CD14-positive monocyte (primary cell): ENCODE measurements at regions not wholly inside any gene's neighbourhood (a gene's known extent, or its start where the extent isn't known, plus 50 kb on each side); places are given as distances from the start of the nearest gene placed in this dataset.

Source experiments
- DNase-seq, 3 donors: peaks; one replicate each; pipeline ENCODE4 v3.0.0-alpha.2; 2011 to 2022
- H2AFZ ChIP-seq: 2 replicates; pipeline ENCODE4 v1.6.0; 2012; ENCODE audit warnings: mild to moderate bottlenecking, low read depth, low read length, inconsistent platforms; ENCODE audit not compliant: insufficient read depth, poor library complexity, severe bottlenecking
- H3K27ac ChIP-seq, 2 donors: 1 replicate in 1 of 2; 2 replicates in 1 of 2; pipeline ENCODE4 v1.5.1; 2012 to 2013; ENCODE audit warnings: low read length in 2 of 2, control low read depth in 1 of 2, inconsistent platforms in 1 of 2, low read depth in 1 of 2, mild to moderate bottlenecking in 1 of 2
- H3K27me3 ChIP-seq, 2 donors: one replicate each; pipeline versions ENCODE4 v1.6.0 to v1.6.1; 2011 to 2013; ENCODE audit warnings: low read length in 2 of 2; ENCODE audit not compliant: control insufficient read depth in 2 of 2, insufficient read depth in 2 of 2
- H3K36me3 ChIP-seq, 2 donors: replicated peaks in 1 of 2; 1 replicate in 1 of 2; 2 replicates in 1 of 2; pipeline versions ENCODE4 v1.5.1 to v1.6.1; 2012 to 2013; ENCODE audit warnings: low read length in 2 of 2, control low read depth in 1 of 2, inconsistent platforms in 1 of 2, mild to moderate bottlenecking in 1 of 2; ENCODE audit not compliant: insufficient read depth in 2 of 2, control insufficient read depth in 1 of 2
- H3K4me1 ChIP-seq, 2 donors: 1 replicate in 1 of 2; 2 replicates in 1 of 2; pipeline versions ENCODE4 v1.5.1 to v1.6.1; 2012 to 2013; ENCODE audit warnings: low read length in 2 of 2, control low read depth in 1 of 2, inconsistent platforms in 1 of 2, mild to moderate bottlenecking in 1 of 2, moderate library complexity in 1 of 2; ENCODE audit not compliant: insufficient read depth in 2 of 2, control insufficient read depth in 1 of 2
- H3K4me2 ChIP-seq: replicated peaks from 2 replicates; pipeline ENCODE3; 2012; ENCODE audit warnings: low read length, moderate library complexity, mild to moderate bottlenecking; ENCODE audit not compliant: poor library complexity, severe bottlenecking; ENCODE audit errors: extremely low read depth
- H3K4me3 ChIP-seq, 3 experiments: fragments of 200-600 bp in 1 of 3; sonication (generic) in 1 of 3; replicated peaks in 1 of 3; 1 replicate in 2 of 3; 2 replicates in 1 of 3; pipeline ENCODE4 v1.5.1; 2011 to 2013; ENCODE audit warnings: low read length in 3 of 3, mild to moderate bottlenecking in 3 of 3, control low read depth in 2 of 3, low read depth in 2 of 3, inconsistent platforms in 1 of 3, moderate library complexity in 1 of 3
- H3K79me2 ChIP-seq: 2 replicates; pipeline ENCODE4 v1.6.0; 2012; ENCODE audit warnings: mild to moderate bottlenecking, control low read depth, inconsistent platforms, low read length, moderate library complexity; ENCODE audit not compliant: insufficient read depth
- H3K9ac ChIP-seq: 2 replicates; pipeline ENCODE4 v1.6.0; 2017; ENCODE audit warnings: low read length, mild to moderate bottlenecking; ENCODE audit not compliant: insufficient read depth, poor library complexity, severe bottlenecking
- H3K9me3 ChIP-seq, 2 donors: replicated peaks in 1 of 2; 1 replicate in 1 of 2; 2 replicates in 1 of 2; pipeline versions ENCODE4 v1.5.1 to v1.6.1; 2012 to 2013; ENCODE audit warnings: low read length in 2 of 2, control low read depth in 1 of 2; ENCODE audit not compliant: control insufficient read depth in 1 of 2, insufficient read depth in 1 of 2
- H4K20me1 ChIP-seq: 2 replicates; pipeline ENCODE4 v1.6.0; 2012; ENCODE audit warnings: mild to moderate bottlenecking, low read length, control low read depth, moderate library complexity; ENCODE audit not compliant: insufficient read depth
- H3K27ac Mint-ChIP-seq, 7 donors: one replicate each; pipeline ENCODE4 v1.8.0; 2020; ENCODE audit warnings: mild to moderate bottlenecking in 7 of 7, mixed read lengths in 7 of 7, moderate library complexity in 6 of 7, inconsistent platforms in 2 of 7
- H3K27me3 Mint-ChIP-seq, 3 donors: one replicate each; pipeline ENCODE4 v1.8.0; 2021 to 2022; ENCODE audit warnings: low read depth in 3 of 3, mild to moderate bottlenecking in 3 of 3, mixed read lengths in 3 of 3, moderate library complexity in 3 of 3, inconsistent platforms in 1 of 3
- H3K36me3 Mint-ChIP-seq, 2 donors: one replicate each; pipeline ENCODE4 v1.8.0; 2020; ENCODE audit warnings: mixed read lengths in 2 of 2, inconsistent platforms in 1 of 2, mild to moderate bottlenecking in 1 of 2
- H3K4me1 Mint-ChIP-seq: one replicate; pipeline ENCODE4 v1.8.0; 2020; ENCODE audit warnings: mild to moderate bottlenecking, mixed read lengths
- H3K4me3 Mint-ChIP-seq, 2 donors: one replicate each; pipeline ENCODE4 v1.8.0; 2020; ENCODE audit warnings: mild to moderate bottlenecking in 2 of 2, mixed read lengths in 2 of 2, moderate library complexity in 1 of 2
- H3K9me3 Mint-ChIP-seq, 7 donors: one replicate each; pipeline ENCODE4 v1.8.0; 2020 to 2022; ENCODE audit warnings: mixed read lengths in 7 of 7, mild to moderate bottlenecking in 6 of 7, moderate library complexity in 6 of 7, inconsistent platforms in 2 of 7
- WGBS: methylation state at CpG from one replicate; pipeline ENCODE4 v1.1.5; 2013; ENCODE audit warnings: missing lambda C conversion rate; ENCODE audit not compliant: insufficient coverage; 5-methylcytosine and 5-hydroxymethylcytosine counted together
- intact Hi-C, 2 donors: fragments of 100-400 bp; cut with micrococcal nuclease; formaldehyde crosslinking; loops; one replicate each; pipeline versions ENCODE4 v1.15.0 to v1.15.1; 2023
- TF ChIP-seq, protein P1 (sequence below): fragments of 200-600 bp; IDR thresholded peaks from one replicate; pipeline ENCODE4 v1.8.0; 2022; ENCODE audit warnings: antibody characterized with exemption, mild to moderate bottlenecking

DNA sequence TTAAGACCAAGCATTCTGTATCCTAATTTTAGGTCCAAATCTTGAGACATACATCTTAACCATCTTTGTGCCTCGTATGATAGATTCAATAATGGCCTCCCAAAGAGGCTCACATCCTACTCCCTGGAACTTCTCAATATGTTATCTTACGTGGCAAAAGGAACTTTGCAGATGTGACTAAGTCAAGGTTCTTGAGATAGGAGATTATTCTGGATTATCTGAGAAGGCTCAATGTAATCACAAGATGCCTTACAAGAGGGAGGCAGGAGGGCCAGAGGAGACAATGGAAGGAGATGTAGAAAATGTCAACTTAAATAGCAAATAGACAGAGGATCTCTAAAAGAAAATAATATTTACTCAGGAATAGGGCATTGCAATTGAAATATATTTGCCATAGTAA is 548.9 kb downstream of the MATN1 start:
- TF ChIP-seq, protein P1, sequence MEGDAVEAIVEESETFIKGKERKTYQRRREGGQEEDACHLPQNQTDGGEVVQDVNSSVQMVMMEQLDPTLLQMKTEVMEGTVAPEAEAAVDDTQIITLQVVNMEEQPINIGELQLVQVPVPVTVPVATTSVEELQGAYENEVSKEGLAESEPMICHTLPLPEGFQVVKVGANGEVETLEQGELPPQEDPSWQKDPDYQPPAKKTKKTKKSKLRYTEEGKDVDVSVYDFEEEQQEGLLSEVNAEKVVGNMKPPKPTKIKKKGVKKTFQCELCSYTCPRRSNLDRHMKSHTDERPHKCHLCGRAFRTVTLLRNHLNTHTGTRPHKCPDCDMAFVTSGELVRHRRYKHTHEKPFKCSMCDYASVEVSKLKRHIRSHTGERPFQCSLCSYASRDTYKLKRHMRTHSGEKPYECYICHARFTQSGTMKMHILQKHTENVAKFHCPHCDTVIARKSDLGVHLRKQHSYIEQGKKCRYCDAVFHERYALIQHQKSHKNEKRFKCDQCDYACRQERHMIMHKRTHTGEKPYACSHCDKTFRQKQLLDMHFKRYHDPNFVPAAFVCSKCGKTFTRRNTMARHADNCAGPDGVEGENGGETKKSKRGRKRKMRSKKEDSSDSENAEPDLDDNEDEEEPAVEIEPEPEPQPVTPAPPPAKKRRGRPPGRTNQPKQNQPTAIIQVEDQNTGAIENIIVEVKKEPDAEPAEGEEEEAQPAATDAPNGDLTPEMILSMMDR, result no peak
- Mint-ChIP-seq H3K4me3 (no peak overlapping the region), H3K27ac (peak overlapping the region in 1 of 7 donors; percentile 47), H3K9me3 (no peaks in the 10 kb centered on the region), H3K27me3 (peaks cover 7 to 23% (median 10%) of the 10 kb centered on the region in 3 donors), H3K4me1 (no peaks in the 10 kb centered on the region), H3K36me3 (no peaks in the 10 kb centered on the region)
- no peaks in the 10 kb centered on the region for H3K79me2 ChIP-seq
- peaks cover 4 to 11% of the 10 kb centered on the region in 2 donors for H3K27me3 ChIP-seq
- WGBS, result 100% methylated on average over 1 of the region's 2 CpGs
- H3K9ac ChIP-seq, result no peak overlapping the region
- no peaks in the 10 kb centered on the region for H4K20me1 ChIP-seq
- H2AFZ ChIP-seq, result no peak overlapping the region
- no peaks in the 10 kb centered on the region for H3K36me3 ChIP-seq
- H3K4me2 ChIP-seq, result no peak overlapping the region
- intact Hi-C loops, result no loop called here
- H3K27ac ChIP-seq, result no peak overlapping the region
- no peak overlapping the region for H3K4me3 ChIP-seq
- no peaks in the 10 kb centered on the region for H3K9me3 ChIP-seq
- no peak for DNase-seq
- H3K4me1 ChIP-seq, result no peaks in the 10 kb centered on the region

DNA sequence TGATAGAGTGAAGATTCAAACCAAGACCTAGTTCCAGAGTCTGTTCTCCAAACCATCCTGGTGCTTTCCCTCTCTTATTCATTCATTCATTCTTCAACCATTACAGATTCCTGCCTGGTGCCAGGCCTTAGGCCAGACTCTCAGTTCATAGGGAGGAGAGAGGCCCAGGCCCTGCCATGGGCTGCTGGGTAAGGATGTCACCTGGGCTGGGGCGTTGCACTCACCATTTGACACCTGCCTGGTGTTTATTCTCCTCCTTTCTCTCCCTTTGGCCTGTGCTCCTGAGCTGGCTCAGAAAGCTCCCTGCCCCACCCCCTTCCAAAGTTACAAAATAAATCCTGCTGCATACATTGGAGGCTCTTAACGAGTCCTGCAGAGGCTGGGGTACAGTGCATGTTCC is 549.8 kb downstream of the MATN1 start:
- H3K4me1 Mint-ChIP-seq, result no peaks in the 10 kb centered on the region
- no peak overlapping the region for H3K4me3 ChIP-seq
- H3K36me3 Mint-ChIP-seq, result no peaks in the 10 kb centered on the region
- no peak overlapping the region for H2AFZ ChIP-seq
- no peaks in the 10 kb centered on the region for H3K9me3 Mint-ChIP-seq
- DNase-seq, result no peak
- WGBS, result 80% methylated on average over 1 of the region's 2 CpGs
- no peaks in the 10 kb centered on the region for H3K4me1 ChIP-seq
- no peak overlapping the region for H3K4me3 Mint-ChIP-seq
- H3K27ac ChIP-seq, result no peak overlapping the region
- no peak overlapping the region for H3K27ac Mint-ChIP-seq
- no peaks in the 10 kb centered on the region for H3K79me2 ChIP-seq
- no peak overlapping the region for H3K4me2 ChIP-seq
- H3K27me3 Mint-ChIP-seq, result peaks cover 6 to 27% (median 10%) of the 10 kb centered on the region in 3 donors
- H3K27me3 ChIP-seq, result peaks cover 4 to 11% of the 10 kb centered on the region in 2 donors
- H3K9ac ChIP-seq, result no peak overlapping the region
- TF ChIP-seq, protein P1, result no peak
- no peaks in the 10 kb centered on the region for H3K36me3 ChIP-seq
- H4K20me1 ChIP-seq, result no peaks in the 10 kb centered on the region
- intact Hi-C loops, result no loop called here
- no peaks in the 10 kb centered on the region for H3K9me3 ChIP-seq
